GM19372 (cell line): ENCODE measurements at regions not wholly inside any gene's neighbourhood (a gene's known extent, or its start where the extent isn't known, plus 50 kb on each side); places are given as distances from the start of the nearest gene placed in this dataset.

Experiments
- ATAC-seq: cut with Tn5 transposase; IDR thresholded peaks from one replicate; pipeline ENCODE4 v1.9.1; 2021; ENCODE audit warnings: mild to moderate bottlenecking, low read depth, moderate library complexity; ENCODE audit not compliant: unreplicated experiment

DNA sequence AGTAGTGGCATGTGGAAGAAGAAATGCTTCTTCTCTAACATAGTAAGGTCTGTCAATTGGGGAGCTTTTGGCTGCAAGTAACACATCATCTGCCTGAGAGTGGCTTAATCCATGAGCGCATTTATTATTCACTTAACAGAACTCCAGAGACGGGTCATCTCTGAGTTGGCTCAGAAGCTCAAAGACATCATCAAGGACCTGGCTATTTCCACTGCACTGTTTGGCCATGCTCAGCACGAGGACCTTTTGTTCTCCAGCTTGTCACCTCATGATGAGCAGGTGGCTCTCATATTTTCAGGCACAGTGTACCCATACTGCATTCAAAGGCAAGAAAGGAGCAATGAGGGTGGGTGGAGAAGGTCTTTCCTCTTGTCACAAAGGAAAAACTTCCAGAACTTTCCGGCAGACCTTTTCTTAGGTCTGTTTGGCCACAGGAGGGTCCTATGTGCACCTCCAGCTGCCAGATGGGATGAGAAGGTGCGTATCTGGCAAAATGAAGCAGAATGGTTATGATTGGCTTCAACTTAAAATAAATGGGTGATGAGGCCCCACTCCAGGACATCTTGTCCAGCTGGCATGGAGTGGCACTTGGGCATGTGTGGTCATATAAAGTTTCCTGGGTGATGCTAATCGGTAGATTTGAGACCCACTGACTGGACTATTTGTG lies 55.6 kb upstream of the SHH start:
- ATAC-seq: no peak

DNA sequence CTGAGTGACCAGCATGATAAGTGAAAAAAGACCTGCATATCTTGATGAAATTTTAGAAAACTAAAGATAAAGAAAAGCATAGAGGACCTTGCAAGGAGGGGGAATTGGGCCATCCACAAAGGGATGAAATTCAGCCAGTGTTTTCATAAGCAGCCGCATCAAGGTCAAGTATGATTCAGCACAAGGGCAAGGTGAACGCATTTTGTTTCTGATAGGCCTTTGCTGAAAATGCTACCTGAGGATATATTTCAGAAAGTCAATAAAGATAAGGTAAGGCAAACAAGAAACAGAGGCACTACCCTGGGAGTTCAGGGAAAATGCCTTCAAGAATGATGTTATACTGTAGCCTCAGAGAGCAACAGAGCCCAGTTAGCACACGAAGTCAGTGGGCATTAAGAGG lies 55.0 kb upstream of the SHH start:
- no peak for ATAC-seq

DNA sequence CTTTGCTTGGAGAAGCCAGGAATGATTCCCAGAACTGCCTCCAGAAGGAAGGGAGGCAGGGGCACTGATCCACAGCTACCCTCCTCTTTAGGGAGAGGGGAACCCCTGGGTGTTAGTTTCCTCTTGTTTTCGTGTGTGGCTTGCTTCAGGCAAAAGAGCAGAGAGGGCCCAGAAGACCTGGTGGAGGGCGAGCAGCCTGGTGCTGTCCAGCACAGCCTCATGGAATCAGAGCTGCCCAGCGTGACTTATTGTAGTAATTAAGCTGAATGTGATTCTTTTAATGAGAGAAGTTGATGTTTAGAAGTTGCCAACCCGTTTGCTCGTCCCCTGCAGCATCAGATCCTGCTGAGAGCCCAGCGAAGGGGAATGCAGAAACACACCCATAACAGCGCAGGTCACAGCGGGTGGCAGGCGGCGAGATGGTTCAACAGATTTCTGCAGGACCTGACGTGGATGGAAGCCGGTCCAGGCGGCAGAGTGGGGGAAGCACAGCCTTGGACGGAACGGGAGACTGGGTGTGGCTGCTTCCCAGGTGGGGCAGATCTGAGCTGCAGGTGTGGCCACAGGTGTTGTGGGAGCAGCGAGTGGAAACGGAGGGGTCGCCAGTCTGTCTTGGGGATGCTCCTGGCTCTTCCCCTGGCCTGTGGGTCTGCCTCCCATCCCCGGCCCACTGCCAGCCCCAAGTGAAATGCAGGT lies 53.7 kb upstream of the SHH start:
- ATAC-seq: no peak

DNA sequence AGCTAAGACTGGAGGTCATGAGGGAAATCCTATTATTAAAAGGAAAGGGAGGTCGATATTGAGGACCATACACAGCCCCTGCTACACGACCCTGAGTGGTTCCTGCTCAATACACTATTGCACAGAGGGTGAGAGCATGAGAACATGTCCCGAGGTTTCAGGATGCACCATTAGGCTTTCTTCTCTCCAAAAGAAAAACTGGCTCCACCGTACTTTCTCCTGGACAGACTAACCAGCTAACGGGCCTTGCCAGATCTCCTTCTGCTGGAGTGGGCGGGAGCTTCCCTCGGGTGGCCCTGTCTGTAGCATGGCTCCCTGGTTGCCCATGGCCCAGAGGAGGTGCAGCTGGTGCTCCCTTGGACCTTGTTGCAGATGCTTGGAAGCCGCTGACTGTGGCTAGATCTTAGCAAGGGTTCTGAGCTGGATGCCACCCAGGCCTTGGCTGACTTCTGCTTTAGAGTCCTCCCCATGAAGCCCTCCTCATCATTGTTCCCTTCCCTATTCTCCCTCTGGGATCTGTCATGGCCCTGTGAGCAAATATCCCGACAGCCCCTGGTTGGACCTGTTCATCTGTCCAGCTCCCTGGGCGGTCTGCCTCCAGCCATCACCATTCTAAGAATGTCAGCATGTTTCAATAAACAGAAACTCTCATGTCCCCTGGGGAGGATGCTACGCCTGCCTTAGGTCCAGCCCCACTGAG lies 52.9 kb upstream of the SHH start:
- no peak for ATAC-seq

DNA sequence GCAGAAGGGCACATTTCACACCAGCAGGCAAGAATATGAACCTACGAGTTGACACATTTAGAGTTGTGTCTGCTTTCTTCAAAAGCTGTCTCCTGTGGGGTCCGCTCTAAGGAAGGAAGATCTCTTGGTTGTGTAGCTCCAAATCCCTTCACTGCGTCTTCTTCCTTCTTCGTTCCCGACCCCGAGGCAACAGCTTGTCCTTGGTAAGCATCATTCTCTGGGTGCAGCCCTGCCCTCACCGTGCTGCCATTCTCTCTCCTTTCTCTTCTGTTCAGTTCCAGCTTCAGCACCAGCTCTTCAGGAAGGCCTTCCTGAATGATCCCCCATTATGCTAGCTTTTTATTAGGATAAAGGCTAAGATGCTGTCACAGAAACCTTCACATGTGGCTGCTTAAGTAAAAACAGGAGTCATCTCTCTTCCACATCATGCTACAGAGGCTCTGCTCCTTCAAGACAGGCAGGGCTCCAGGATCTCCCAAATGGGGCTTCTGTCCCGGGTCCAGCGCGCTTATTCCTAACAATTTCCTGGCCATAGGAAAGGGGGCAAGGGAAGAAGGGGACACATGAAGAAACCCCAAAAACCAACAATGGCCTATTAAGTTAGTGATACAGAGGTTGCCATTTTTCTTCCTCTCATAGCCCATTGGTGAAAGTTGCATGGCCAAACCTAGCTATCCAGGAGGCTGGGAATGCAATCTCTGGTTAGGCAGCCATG lies 52.2 kb upstream of the SHH start:
- ATAC-seq: no peak

DNA sequence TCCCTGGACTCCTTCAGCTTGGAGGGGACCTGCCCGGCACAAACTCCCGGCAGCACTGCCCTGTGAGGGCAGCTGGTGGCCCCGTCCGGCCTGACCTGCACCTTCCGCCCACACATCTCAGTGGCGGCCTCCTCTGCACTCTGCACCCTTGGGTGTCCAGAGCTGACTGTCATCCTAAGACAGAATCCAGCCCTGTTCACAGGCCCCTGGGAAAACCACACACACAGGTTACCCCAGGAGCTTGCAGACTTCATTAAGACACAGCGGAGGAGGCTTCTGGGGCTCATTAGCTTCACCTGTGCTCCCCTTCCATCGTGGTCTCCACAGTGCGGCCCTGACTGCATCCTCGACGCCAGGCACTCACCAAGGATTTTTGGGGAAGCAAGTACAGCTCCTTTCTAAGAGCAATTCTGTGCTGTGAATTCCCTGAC lies 51.5 kb upstream of the SHH start:
- no peak for ATAC-seq

DNA sequence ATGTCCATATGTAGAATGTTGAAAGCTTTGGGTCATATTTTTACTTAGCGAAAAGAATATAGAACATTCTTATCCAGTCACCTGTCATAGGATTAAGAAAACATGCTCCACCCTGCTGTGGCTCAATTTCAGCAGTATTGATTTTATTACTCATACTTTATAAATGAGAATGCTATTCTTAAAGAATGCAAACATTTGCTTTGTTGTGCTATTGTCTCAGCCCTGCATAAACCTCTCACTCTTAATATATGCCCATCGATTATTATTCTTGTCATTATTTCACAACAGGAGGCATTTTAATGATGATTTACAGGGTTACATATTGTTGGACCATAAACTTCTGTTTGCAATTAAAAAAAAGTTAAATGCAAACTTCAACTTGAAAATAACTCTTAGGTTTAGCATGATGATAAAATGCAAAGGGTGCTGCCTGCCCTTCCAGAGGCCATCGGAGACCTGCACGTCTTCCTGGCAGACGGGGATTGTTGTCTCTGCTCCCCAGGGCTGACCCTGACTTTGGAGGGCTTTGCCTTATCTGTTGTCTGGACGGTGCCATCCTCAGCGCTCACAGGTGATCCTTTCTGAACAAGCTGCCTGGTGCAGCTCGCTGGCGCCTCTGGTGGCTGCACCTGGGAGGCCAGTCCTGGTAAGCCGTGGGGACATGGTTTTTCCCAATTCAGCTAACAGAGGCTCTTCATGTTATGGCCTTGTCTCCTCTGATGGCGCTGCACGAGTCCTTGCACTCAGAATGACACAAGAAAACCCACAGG lies 50.0 kb upstream of the SHH start:
- ATAC-seq: no peak
